ENCODE measurements at regions not wholly inside any gene's neighbourhood (a gene's known extent, or its start where the extent isn't known, plus 50 kb on each side); places are given as distances from the start of the nearest gene placed in this dataset.

- TF ChIP-seq CTCF (IDR thresholded peaks at IDR 0.05; ENCODE audit: low read length) (no peak), EZH2phosphoT487 (IDR thresholded peaks at IDR 0.05; ENCODE audit: low read length) (no peak)
Observed at GRCh38 chr3:25071846-25072245, 356.2 kb upstream of the RARB start.
